SK-N-SH (cell line): ENCODE measurements at regions not wholly inside any gene's neighbourhood (a gene's known extent, or its start where the extent isn't known, plus 50 kb on each side); places are given as distances from the start of the nearest gene placed in this dataset.

ENCODE experiments used
- CTCF ChIA-PET: fragments of 300-600, 350-600 bp; formaldehyde crosslinking; extraction: SDS; loops from one replicate; lab custom pipeline; 2021; lab: Yijun Ruan, JAX
- POLR2A ChIA-PET: fragments of 350-600 bp; sonication (Branson Sonifier 250); formaldehyde crosslinking; extraction: SDS; loops from one replicate; lab custom pipeline; 2020; ENCODE audit warnings: antibody characterized with exemption, inconsistent platforms; lab: Yijun Ruan, JAX
- DNase-seq: peaks from one replicate; pipeline ENCODE4 v3.0.0; 2012
- H2AFZ ChIP-seq: fragments of 200-600 bp; sonication (generic); 2 replicates; pipeline ENCODE4 v1.8.1; 2016; ENCODE audit warnings: antibody characterized with exemption, mild to moderate bottlenecking, low read depth
- H3F3A ChIP-seq: fragments of 200-600 bp; sonication (generic); replicated peaks from 2 replicates; pipeline ENCODE3; 2016; ENCODE audit warnings: antibody characterized with exemption, mild to moderate bottlenecking; ENCODE audit not compliant: insufficient read depth
- H3K27ac ChIP-seq, 2 experiments: fragments of 200-500 bp in 1 of 2; fragments of 200-600 bp in 1 of 2; sonication (Bioruptor generic) in 1 of 2; sonication (generic), shearing (Covaris generic) in 1 of 2; 2 replicates each; pipeline versions ENCODE4 v1.5.1 to v1.6.1; 2014 to 2016; ENCODE audit warnings: low read depth in 2 of 2, inconsistent platforms in 1 of 2, low read length in 1 of 2, mild to moderate bottlenecking in 1 of 2, mixed read lengths in 1 of 2
- H3K27me3 ChIP-seq: fragments of 200-600 bp; sonication (generic), shearing (Covaris generic); 2 replicates; pipeline ENCODE4 v1.6.1; 2016; ENCODE audit warnings: mixed run types; ENCODE audit not compliant: insufficient read depth
- H3K36me3 ChIP-seq, 2 experiments: fragments of 200-500 bp in 1 of 2; fragments of 200-600 bp in 1 of 2; sonication (Bioruptor generic) in 1 of 2; sonication (generic) in 1 of 2; replicated peaks in 1 of 2; 2 replicates each; pipeline versions ENCODE3 to v1.5.1; 2014 to 2016; ENCODE audit warnings: low read length in 1 of 2, mild to moderate bottlenecking in 1 of 2; ENCODE audit not compliant: insufficient read depth in 2 of 2, control insufficient read depth in 1 of 2
- H3K4me1 ChIP-seq, 2 experiments: fragments of 200-500 bp in 1 of 2; fragments of 200-600 bp in 1 of 2; sonication (Bioruptor generic) in 1 of 2; sonication (generic), shearing (Covaris generic) in 1 of 2; 2 replicates each; pipeline versions ENCODE4 v1.5.1 to v1.6.1; 2014 to 2016; ENCODE audit warnings: low read depth in 1 of 2, low read length in 1 of 2, mixed run types in 1 of 2; ENCODE audit not compliant: insufficient read depth in 2 of 2, control insufficient read depth in 1 of 2
- H3K4me2 ChIP-seq: fragments of 200-600 bp; sonication (generic), shearing (Covaris generic); 2 replicates; pipeline ENCODE4 v1.6.1; 2017; ENCODE audit warnings: mixed run types
- H3K4me3 ChIP-seq, 2 experiments: fragments of 200-500 bp in 1 of 2; fragments of 200-600 bp in 1 of 2; sonication (Bioruptor generic) in 1 of 2; sonication (generic), shearing (Covaris generic) in 1 of 2; 2 replicates each; pipeline versions ENCODE4 v1.5.1 to v1.8.1; 2014 to 2016; ENCODE audit warnings: low read depth in 2 of 2, inconsistent platforms in 1 of 2, low read length in 1 of 2, mild to moderate bottlenecking in 1 of 2, mixed read lengths in 1 of 2, moderate library complexity in 1 of 2
- H3K79me2 ChIP-seq: fragments of 200-600 bp; sonication (generic); 2 replicates; pipeline ENCODE4 v1.8.1; 2017; ENCODE audit warnings: mild to moderate bottlenecking; ENCODE audit not compliant: insufficient read depth
- H3K9ac ChIP-seq: fragments of 200-600 bp; sonication (generic); 2 replicates; pipeline ENCODE4 v1.6.1; 2017; ENCODE audit warnings: mixed run types
- H3K9me2 ChIP-seq: fragments of 200-600 bp; sonication (generic); 2 replicates; pipeline ENCODE4 v1.6.1; 2017; ENCODE audit warnings: mixed run types
- H3K9me3 ChIP-seq: fragments of 200-600 bp; sonication (generic); 2 replicates; pipeline ENCODE4 v1.6.1; 2017; ENCODE audit warnings: mixed run types, mild to moderate bottlenecking, moderate library complexity
- H4K20me1 ChIP-seq: fragments of 200-600 bp; sonication (generic); 2 replicates; pipeline ENCODE4 v1.6.1; 2017; ENCODE audit warnings: mild to moderate bottlenecking, mixed run types; ENCODE audit not compliant: insufficient read depth
- CHD2 ChIP-seq: fragments of 150-350 bp; IDR thresholded peaks from 2 replicates; pipeline ENCODE4 v1.6.1; 2018; ENCODE audit warnings: low read length; ENCODE audit not compliant: partially characterized antibody
- ELF1 ChIP-seq: IDR thresholded peaks from 2 replicates; pipeline ENCODE4 v1.4.0; 2012
- EP300 ChIP-seq, 2 experiments: IDR thresholded peaks; 2 replicates each; pipeline versions ENCODE4 v1.4.0 to v1.6.1; 2012; ENCODE audit warnings: borderline replicate concordance in 1 of 2, low read depth in 1 of 2, low read length in 1 of 2
- EZH2phosphoT487 ChIP-seq: fragments of 200-600 bp; sonication (generic); IDR thresholded peaks from 2 replicates; pipeline ENCODE4 v1.6.1; 2017; ENCODE audit warnings: low read depth, mixed run types, mild to moderate bottlenecking, antibody characterized with exemption, moderate library complexity, borderline replicate concordance
- FOSL2 ChIP-seq: IDR thresholded peaks from 2 replicates; pipeline ENCODE4 v1.4.0; 2012; ENCODE audit warnings: low read depth, mild to moderate bottlenecking, moderate library complexity, borderline replicate concordance
- GABPA ChIP-seq: IDR thresholded peaks from 2 replicates; pipeline ENCODE4 v1.4.0; 2012; ENCODE audit warnings: low read depth, mild to moderate bottlenecking
- GATA2 ChIP-seq: sonication (generic); formaldehyde crosslinking; IDR thresholded peaks from 2 replicates; pipeline ENCODE4 v1.5.0; 2020; ENCODE audit warnings: mild to moderate bottlenecking, missing genetic modification reagents
- MEF2A ChIP-seq: IDR thresholded peaks from 2 replicates; pipeline ENCODE4 v1.4.0; 2012; ENCODE audit warnings: low read depth, borderline replicate concordance
- NFIC ChIP-seq: IDR thresholded peaks from 2 replicates; pipeline ENCODE4 v1.4.0; 2012; ENCODE audit warnings: borderline replicate concordance
- NRF1 ChIP-seq: IDR thresholded peaks from 2 replicates; pipeline ENCODE4 v1.6.1; 2012; ENCODE audit warnings: low read depth, mild to moderate bottlenecking, low read length
- RAD21 ChIP-seq: IDR thresholded peaks from 2 replicates; pipeline ENCODE4 v1.6.1; 2012; ENCODE audit warnings: mild to moderate bottlenecking, low read length
- RFX5 ChIP-seq: IDR thresholded peaks from 2 replicates; pipeline ENCODE4 v1.6.1; 2012; ENCODE audit warnings: mild to moderate bottlenecking, improper control_type of control experiment, low read length
- RXRA ChIP-seq: IDR thresholded peaks from 2 replicates; pipeline ENCODE4 v1.4.0; 2012; ENCODE audit warnings: low read depth, mild to moderate bottlenecking, borderline replicate concordance
- SMC3 ChIP-seq: IDR thresholded peaks from 2 replicates; pipeline ENCODE4 v1.6.1; 2012; ENCODE audit warnings: low read depth, low read length, improper control_type of control experiment
- TCF12 ChIP-seq: IDR thresholded peaks from 2 replicates; pipeline ENCODE4 v1.4.0; 2012
- TEAD4 ChIP-seq: IDR thresholded peaks from 2 replicates; pipeline ENCODE4 v1.4.0; 2012; ENCODE audit warnings: mild to moderate bottlenecking, borderline replicate concordance; ENCODE audit not compliant: insufficient read depth
- WGBS: methylation state at CpG from one replicate; pipeline ENCODE4 v1.1.6; 2017; ENCODE audit warnings: low lambda C conversion rate; 5-methylcytosine and 5-hydroxymethylcytosine counted together
- TF ChIP-seq, protein P1 (sequence below): IDR thresholded peaks from 2 replicates; pipeline ENCODE4; 2012
- TF ChIP-seq, protein P2 (sequence below): IDR thresholded peaks from 2 replicates; pipeline ENCODE4 v1.4.0; 2012; ENCODE audit warnings: low read depth, borderline replicate concordance
- TF ChIP-seq, protein P3 (sequence below): fragments of 150-350 bp; IDR thresholded peaks from 2 replicates; pipeline ENCODE4 v1.6.1; 2017; ENCODE audit warnings: antibody characterized with exemption, low read length, low read depth, borderline replicate concordance
- TF ChIP-seq, protein P4 (sequence below): fragments of 150-350 bp; IDR thresholded peaks from 2 replicates; pipeline ENCODE4 v1.6.1; 2016; ENCODE audit warnings: mild to moderate bottlenecking, low read depth, low read length
- TF ChIP-seq, protein P5 (sequence below): IDR thresholded peaks from 2 replicates; pipeline ENCODE4 v1.6.1; 2012; ENCODE audit warnings: mild to moderate bottlenecking, low read depth, low read length, moderate library complexity

DNA sequence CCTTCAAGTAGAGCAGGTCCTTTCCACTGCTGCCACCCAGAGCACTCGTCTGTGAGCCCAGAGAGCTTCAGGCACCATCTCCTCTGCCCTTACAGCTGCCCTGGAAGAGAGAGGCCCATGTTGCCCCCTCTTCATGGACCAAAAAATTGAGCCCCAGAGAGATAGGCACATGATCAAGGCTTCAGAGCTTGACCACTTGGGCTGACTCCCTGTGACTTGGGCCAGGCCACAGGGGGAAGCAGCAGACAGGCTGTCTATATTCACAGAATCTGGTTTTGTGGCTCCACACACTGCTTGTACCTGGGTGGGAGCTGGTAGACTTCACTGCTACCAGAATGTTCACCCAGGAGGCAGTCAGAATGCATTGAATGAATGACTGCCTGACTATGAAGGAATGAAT is 58.2 kb downstream of the SMIM38 start (continued):
- no peak for TF ChIP-seq TEAD4
- TF ChIP-seq, protein P1, sequence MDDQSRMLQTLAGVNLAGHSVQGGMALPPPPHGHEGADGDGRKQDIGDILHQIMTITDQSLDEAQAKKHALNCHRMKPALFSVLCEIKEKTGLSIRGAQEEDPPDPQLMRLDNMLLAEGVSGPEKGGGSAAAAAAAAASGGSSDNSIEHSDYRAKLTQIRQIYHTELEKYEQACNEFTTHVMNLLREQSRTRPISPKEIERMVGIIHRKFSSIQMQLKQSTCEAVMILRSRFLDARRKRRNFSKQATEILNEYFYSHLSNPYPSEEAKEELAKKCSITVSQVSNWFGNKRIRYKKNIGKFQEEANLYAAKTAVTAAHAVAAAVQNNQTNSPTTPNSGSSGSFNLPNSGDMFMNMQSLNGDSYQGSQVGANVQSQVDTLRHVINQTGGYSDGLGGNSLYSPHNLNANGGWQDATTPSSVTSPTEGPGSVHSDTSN = no peak
- no peak for TF ChIP-seq GATA2 (CRISPR knock-in tag)
- TF ChIP-seq, protein P2, sequence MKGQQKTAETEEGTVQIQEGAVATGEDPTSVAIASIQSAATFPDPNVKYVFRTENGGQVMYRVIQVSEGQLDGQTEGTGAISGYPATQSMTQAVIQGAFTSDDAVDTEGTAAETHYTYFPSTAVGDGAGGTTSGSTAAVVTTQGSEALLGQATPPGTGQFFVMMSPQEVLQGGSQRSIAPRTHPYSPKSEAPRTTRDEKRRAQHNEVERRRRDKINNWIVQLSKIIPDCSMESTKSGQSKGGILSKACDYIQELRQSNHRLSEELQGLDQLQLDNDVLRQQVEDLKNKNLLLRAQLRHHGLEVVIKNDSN = no peak
- TF ChIP-seq SMC3 = no peak
- TF ChIP-seq EP300 (IDR thresholded peaks at IDR 0.05; ENCODE audit: borderline replicate concordance in 1 of 2, low read depth in 1 of 2, low read length in 1 of 2) = no peak
- TF ChIP-seq, all 33 proteins: peak for 0

DNA sequence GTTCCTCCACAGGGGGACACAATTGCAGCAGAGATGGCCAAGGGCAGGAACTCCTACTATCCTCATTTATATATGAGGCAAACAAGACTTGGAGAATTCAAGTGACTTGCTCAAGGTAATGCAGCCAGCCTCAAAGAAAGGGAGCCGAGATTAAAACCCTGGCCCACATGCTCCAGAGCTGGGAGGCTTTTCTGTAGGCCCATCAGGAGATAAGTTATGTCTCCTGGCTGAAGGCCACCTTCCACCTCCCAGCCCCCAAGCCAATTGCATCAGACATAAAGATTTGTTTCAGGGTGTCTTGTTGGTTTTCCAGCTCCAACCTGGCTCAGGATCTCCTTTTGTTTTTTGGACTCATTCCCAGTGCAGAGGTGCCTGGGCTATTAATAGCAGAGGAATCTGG is 59.5 kb downstream of the SMIM38 start:
- H3K9me2 ChIP-seq = no peaks in the 10 kb centered on the region
- H3K4me3 ChIP-seq = no peak overlapping the region
- TF ChIP-seq RFX5 = no peak
- no peak for TF ChIP-seq EP300 (IDR thresholded peaks at IDR 0.05; ENCODE audit: borderline replicate concordance in 1 of 2, low read depth in 1 of 2, low read length in 1 of 2)
- TF ChIP-seq, protein P3, sequence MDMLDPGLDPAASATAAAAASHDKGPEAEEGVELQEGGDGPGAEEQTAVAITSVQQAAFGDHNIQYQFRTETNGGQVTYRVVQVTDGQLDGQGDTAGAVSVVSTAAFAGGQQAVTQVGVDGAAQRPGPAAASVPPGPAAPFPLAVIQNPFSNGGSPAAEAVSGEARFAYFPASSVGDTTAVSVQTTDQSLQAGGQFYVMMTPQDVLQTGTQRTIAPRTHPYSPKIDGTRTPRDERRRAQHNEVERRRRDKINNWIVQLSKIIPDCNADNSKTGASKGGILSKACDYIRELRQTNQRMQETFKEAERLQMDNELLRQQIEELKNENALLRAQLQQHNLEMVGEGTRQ = no peak
- TF ChIP-seq RAD21 = no peak
- no peak for TF ChIP-seq FOSL2
- no peak for TF ChIP-seq ELF1
- no peak for TF ChIP-seq NRF1
- no peak for TF ChIP-seq NFIC
- TF ChIP-seq CHD2 = no peak
- TF ChIP-seq, protein P2 = no peak
- TF ChIP-seq, protein P4, sequence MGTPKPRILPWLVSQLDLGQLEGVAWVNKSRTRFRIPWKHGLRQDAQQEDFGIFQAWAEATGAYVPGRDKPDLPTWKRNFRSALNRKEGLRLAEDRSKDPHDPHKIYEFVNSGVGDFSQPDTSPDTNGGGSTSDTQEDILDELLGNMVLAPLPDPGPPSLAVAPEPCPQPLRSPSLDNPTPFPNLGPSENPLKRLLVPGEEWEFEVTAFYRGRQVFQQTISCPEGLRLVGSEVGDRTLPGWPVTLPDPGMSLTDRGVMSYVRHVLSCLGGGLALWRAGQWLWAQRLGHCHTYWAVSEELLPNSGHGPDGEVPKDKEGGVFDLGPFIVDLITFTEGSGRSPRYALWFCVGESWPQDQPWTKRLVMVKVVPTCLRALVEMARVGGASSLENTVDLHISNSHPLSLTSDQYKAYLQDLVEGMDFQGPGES = no peak
- TF ChIP-seq MEF2A = no peak
- TF ChIP-seq EZH2phosphoT487 = no peak
- TF ChIP-seq RXRA = no peak
- no peak for TF ChIP-seq TEAD4
- TF ChIP-seq TCF12 = no peak
- no peak for TF ChIP-seq GABPA
- TF ChIP-seq, protein P5, sequence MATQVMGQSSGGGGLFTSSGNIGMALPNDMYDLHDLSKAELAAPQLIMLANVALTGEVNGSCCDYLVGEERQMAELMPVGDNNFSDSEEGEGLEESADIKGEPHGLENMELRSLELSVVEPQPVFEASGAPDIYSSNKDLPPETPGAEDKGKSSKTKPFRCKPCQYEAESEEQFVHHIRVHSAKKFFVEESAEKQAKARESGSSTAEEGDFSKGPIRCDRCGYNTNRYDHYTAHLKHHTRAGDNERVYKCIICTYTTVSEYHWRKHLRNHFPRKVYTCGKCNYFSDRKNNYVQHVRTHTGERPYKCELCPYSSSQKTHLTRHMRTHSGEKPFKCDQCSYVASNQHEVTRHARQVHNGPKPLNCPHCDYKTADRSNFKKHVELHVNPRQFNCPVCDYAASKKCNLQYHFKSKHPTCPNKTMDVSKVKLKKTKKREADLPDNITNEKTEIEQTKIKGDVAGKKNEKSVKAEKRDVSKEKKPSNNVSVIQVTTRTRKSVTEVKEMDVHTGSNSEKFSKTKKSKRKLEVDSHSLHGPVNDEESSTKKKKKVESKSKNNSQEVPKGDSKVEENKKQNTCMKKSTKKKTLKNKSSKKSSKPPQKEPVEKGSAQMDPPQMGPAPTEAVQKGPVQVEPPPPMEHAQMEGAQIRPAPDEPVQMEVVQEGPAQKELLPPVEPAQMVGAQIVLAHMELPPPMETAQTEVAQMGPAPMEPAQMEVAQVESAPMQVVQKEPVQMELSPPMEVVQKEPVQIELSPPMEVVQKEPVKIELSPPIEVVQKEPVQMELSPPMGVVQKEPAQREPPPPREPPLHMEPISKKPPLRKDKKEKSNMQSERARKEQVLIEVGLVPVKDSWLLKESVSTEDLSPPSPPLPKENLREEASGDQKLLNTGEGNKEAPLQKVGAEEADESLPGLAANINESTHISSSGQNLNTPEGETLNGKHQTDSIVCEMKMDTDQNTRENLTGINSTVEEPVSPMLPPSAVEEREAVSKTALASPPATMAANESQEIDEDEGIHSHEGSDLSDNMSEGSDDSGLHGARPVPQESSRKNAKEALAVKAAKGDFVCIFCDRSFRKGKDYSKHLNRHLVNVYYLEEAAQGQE = no peak
- H3F3A ChIP-seq = no peaks in the 10 kb centered on the region
- CTCF ChIA-PET = interaction anchor here (1.0 to 1.3 kb wide), 2 partner anchors 83 to 428 kb away, joined by 3 read pairs; no protein-coding TSS in a partner anchor
- no peak overlapping the region for H3K4me2 ChIP-seq
- H3K79me2 ChIP-seq = no peaks in the 10 kb centered on the region
- POLR2A ChIA-PET = no interaction called here
- WGBS = 38% methylated on average over 1 of the region's 1 CpG
- no peak for DNase-seq
- H2AFZ ChIP-seq = no peak overlapping the region
- H3K9ac ChIP-seq = no peak overlapping the region
- H3K4me1 ChIP-seq = peaks cover 0 to 15% of the 10 kb centered on the region in 2 experiments; a peak in 1 of 4 replicates
- no peak overlapping the region for H3K27ac ChIP-seq
- H3K27me3 ChIP-seq = no peaks in the 10 kb centered on the region
- H4K20me1 ChIP-seq = no peaks in the 10 kb centered on the region
- H3K36me3 ChIP-seq = no peaks in the 10 kb centered on the region
- H3K9me3 ChIP-seq = no peaks in the 10 kb centered on the region
